Germinal center (tissue), 1 donor: ENCODE measurements at regions not wholly inside any gene's neighbourhood (a gene's known extent, or its start where the extent isn't known, plus 50 kb on each side); places are given as distances from the start of the nearest gene placed in this dataset.
"Not testable (repeated sequence)": the region's sequence is repeated elsewhere in the genome, so short reads cannot be mapped to it uniquely, and the experiment has no call there.

Experiments
- DNase-seq: peaks from one replicate; pipeline ENCODE4 v3.0.0; 2012; ENCODE audit warnings: mixed read lengths, low spot score

GRCh38 chr17:20633268-20634059, 53.9 kb downstream of the CDRT15L2 start:
- DNase-seq, result not testable (repeated sequence)

DNA sequence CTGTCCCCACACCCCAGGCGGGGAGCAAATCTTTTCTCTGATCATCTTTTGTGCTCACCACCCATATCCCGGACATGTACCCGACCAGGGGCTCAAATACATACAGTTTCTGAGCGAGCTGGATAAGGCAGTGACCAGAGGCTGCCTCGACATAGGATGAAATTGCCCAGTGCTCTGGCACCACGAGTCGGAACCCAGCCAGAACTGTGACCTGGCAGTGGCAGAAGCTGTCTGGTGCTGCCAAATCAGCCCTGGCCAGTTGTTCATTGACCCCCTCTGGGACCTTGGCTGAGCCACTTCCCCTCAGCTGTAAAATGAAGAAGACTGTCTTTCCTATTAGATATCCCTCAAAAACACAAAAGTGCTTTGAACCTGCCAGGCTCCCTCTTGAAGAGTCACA, 60.6 kb downstream of the CDRT15L2 start:
- DNase-seq, result not testable (repeated sequence)

DNA sequence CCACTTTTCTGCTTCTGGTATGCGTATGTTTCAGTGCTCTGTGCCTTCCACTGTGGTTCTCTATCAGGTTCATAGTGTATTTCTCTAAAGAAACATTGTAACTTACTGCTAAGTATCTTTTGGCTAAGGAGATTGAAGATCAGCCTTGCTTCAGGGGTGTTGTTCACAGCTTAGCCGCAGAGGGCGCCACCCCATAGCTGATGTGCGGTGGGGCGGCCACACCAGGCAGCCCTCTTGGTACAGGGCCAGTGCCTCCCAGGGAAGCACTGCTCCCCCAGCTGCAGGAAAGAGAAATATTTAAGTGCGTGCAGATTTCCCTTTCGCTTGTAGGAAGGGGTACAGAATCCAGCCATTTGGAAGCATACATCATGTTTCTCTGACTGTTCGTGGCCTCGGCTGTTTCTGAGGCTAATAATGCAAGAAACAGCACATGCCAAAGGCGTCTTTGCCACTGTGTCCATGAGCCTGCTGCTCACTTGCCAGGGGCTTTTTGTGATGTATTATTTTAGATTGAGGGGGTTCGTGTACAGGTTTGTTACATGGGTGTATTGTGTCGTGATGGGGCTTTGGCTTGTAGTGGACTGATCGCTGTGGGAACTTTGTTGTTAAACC, 67.2 kb downstream of the CDRT15L2 start:
- not testable (repeated sequence) for DNase-seq

DNA sequence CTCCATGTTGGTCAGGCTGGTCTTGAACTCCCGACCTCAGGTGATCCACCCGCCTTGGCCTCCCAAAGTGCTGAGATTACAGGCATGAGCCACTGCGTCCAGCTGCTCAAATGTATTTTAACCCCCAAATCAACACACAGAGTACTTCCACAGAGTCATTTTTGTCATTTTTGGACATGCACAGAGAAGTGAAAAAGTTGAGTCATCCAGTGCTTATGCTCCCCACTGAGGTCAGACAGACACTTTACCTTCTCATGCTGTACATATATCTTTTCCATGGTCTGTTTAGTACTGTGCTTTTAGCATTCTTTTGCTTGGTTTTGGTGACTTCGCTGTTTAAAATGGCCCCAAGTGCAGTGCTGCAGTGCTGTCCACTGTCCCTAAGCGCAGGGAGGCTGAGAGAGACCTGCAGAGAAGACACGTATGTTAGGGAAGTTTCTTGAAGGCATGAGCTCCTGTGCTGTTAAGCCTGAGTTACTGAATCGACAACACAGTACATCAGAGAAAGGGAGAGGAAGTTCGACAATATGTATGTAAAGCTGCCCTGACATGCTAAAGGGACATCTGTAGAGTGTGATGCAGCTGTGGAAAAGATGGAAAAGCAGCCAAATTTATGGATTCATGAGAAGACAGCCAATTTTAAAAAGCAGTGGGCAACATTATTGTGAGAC, 69.7 kb downstream of the CDRT15L2 start:
- not testable (repeated sequence) for DNase-seq

DNA sequence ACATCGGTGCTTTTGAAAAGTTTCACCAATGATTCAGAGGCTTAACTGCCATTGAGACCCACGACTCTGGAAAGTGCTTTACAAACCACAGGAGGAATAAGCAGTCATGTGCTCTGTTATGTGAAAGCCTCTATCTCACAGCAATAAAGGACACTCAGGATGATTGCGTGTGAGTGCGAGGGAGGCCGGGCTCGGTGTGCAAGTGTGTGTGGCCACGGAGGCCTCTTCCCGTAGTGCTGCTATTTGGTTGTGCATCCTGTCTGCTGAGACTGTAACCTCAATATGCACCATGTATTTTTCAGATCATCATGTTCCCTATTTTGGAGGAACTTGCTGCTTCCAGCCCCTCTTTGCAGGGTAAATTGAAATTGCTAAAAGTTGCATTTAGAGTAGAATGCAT, 71.5 kb downstream of the CDRT15L2 start:
- not testable (repeated sequence) for DNase-seq

DNA sequence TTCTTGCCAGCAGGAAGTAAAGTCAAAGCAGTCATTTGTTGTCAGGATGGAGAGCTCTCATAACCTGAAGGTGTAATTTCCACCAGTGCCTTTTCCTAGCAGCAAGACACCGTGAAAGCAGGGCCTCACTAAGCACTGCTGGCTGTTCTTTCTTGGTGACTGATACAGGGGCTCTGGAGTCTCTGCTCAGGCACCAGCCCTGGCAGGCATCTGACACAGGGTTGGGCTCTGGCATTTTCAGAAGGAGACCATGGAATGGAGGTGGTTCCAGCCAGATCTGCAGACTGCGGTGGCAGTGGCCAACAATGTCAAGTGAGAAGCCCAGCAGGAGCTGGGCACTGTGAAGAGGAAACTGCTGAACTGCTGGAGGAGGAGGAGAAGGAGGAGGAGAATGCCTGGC, 72.2 kb downstream of the CDRT15L2 start:
- not testable (repeated sequence) for DNase-seq

- DNase-seq, result not testable (repeated sequence)
These were observed 73.9 kb downstream of the CDRT15L2 start for GRCh38 chr17:20653391-20653790.

GRCh38 chr17:20654114-20654513, 74.6 kb downstream of the CDRT15L2 start:
- not testable (repeated sequence) for DNase-seq

GRCh38 chr17:20654575-20654974, 75.1 kb downstream of the CDRT15L2 start:
- not testable (repeated sequence) for DNase-seq

DNA sequence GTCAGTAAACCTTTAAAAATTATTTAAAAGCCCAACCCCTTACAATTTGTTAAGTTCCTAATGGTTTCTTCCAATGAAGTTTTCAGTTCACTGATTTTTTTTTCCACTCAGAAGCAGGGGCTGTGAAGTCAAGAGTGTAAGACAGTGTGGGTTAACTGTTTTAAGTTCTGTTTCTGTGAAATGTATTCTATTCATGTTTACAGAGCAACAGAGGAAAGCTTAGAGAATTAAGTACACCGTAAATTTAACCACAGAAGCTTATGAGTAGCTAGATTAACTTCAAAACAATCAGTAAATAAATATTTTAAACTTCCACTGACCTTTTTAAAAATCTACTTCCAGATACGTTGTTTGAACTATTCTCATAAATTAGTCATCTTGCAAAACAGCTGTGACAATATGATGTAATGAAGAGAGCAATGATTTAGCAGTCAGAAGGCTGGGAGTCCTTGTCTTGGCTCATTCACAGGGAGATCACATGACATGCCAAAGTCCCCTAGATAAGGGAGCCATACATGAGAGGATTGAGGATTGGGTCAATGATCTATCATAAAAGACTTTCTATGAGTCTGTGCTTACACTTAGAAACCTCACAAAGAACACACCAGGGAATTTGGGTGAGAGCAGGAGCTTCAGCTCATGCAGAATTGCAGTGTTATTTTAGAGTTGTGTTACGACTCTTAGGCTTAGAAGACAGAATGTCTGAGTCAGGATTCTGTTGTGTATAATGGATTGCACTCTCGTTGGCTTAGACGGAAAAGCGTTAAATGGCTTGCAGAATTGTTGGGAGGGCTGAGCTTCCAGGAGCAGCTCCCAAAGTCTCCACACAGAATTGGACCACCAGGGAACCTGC, 85.8 kb downstream of the CDRT15L2 start:
- not testable (repeated sequence) for DNase-seq

DNA sequence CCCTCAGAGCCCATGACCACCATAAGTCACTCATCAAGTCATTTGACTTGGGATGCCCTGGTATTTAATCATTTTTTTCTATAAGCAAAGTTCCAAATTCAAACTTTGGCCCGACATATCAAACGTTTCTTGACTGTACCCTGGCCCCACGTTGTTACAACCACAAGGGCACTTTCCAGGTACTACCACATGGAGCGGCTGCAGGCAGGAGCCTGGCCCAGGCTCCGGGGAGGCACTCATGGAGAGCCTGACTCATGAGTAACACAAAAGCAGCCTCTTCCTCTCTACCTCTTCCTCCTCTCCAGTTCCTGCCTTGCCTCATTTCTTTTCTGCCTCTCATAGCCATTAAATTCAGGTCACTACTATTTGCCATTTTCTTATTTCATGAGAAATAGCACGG, 87.2 kb downstream of the CDRT15L2 start:
- not testable (repeated sequence) for DNase-seq

DNA sequence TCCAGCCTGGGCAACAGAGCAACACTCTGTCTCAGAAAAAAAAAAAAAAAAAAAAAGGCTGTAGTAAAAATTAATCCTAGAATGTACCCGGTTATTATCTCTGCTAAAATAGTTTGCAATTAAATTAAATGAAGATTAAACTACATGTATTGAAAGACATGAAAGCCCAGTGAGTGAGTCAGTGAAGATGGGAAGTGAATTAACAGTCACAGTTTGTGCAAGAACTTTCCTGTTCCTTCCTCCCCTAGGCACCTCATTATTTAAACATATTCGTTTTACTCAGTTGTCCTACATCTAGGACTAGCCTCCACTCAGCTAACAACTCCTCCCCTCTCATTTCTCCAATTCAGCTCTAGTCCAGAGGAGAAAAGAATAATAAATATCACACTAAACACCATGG, 88.2 kb downstream of the CDRT15L2 start:
- DNase-seq, result not testable (repeated sequence)

DNA sequence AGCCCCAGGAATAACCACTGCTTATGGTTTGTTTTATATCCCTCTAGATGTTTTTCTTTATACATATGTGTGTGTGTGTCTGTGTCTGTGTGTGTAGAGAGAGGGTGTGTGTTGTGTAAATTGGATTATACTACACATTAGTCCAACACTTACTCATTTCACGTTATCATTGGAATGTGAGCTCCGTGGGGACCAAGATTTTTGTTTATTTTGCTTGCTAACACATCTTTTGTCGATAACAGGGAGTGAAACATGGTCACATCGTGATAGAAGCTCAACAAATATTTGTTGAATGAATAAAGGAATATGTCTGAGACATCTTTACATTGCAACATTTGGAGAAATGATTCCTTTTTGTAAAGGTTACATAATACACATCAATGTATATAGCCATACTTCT, 88.8 kb downstream of the CDRT15L2 start:
- DNase-seq, result not testable (repeated sequence)

DNA sequence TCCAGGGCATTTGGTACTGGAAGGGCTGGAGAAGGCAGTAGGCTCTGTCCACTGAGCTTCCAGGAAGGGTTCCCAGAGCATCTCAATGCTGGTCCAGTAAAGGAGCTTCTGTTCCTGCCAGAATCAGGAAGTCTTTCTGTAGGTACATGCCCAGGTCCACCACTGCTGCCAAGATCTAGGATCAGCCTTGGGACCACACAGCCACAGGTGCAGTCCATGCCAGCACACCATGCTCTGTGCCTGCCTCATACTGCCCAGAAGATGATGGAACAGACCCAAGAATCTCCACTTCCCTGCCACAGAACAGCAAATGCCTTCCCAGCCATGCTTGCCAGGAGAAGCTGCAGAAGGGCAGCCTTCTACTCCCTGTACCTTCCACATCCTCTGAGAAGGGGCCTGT, 89.3 kb downstream of the CDRT15L2 start:
- not testable (repeated sequence) for DNase-seq

DNA sequence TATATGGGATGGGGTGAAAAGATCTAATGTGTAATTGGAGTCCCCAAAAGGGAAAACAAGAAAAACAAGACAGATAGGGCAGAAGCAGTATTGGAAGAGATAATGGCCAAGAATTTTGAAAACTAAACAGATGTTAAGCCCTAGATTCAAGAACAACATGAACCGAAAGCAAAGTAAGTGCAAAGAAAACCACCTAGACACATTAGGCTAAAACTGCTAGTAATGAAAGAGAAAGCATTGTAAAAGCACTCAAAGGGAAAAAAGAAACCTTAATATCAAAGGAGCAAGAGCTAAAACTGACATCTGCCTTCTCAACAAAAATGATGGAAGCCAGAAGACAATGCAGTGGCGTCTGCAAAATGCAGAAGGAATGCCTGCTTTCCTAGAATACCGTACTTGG, 91.0 kb downstream of the CDRT15L2 start:
- not testable (repeated sequence) for DNase-seq

- not testable (repeated sequence) for DNase-seq
These were observed 94.8 kb downstream of the CDRT15L2 start for GRCh38 chr17:20674374-20674773.

GRCh38 chr17:20675707-20676106, 96.2 kb downstream of the CDRT15L2 start:
- not testable (repeated sequence) for DNase-seq

DNA sequence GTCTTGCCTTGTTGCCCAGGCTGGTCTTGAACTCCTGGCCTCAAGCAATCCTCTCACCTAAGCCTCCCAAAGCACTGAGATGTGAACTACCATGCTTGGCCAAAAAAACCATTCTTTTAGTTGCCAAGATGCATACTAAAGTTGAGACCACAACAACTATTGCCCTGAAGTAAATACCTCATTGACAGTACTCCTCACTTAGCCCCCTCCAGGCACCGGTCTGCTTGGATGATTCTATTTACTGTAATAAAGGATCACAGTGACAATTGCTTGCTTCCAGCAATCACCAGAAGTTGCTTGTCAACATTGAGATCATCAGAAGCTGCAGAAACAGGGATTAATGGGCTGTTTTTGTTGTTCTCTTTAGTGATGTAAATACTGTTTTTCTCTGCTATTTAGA, 97.1 kb downstream of the CDRT15L2 start:
- not testable (repeated sequence) for DNase-seq

DNA sequence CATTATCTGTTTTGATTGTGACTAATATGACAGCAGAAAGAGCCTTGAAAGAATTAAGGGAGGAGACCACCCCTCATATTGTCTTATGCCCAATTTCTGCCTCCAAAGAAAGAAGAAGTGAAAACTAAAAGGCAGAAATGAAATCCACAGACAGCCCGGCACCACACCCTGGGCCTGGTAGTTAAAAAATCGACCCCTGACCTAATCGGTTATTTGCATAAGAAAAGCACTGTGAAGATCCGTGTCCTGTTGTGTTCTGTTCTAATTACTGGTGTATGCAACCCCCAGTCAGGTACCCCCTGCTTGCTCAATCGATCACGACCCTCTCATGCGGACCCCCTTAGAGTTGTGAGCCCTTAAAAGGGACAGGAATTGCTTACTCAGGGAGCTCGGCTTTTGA, 97.9 kb downstream of the CDRT15L2 start:
- DNase-seq, result not testable (repeated sequence)

GRCh38 chr17:20678424-20678823, 98.9 kb downstream of the CDRT15L2 start:
- DNase-seq, result not testable (repeated sequence)

DNA sequence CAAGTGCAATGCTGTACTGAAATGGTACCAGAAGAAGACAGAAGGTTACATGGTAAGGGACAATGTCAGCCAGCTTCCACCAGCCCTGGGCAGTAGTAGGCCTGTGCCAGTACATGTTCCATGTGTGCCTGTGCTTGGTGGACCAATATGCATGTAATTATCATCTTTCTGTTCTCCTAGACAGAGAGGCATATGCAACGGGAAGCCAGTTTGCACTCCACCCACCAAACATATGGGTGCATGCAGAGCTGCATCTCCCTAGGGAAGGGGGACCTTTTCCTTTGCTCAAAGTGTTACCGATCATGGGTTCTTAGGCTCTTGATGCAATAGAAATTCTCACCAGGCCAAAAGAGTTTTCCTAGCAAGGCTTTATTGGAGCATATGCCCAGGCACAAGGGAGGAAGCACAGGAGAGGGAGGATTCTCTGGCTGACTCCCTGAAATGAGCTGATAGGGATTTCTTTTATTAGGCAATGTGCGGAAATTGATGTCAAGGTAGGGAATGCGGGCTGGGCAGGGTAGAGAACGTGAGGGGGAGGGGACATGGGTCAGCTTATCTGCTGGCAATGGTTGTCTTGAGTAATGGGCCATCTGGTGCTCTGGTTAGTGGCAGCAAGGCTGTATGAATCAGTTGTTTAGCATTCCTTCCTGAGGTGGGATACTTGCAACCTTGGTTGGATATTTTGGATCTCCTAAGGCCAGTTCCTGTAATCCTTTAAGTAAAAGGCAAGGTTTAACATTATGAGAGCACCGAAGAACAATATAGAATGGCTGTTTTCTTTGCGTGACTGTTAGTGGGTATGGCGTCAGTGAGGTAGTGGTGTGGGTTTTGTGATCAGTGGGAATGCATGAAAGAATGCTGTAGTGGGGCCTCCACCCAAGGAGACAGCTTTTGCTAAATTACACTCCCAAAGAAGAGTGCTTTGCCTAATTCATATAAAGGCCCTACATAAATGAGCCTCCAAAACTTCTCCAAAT, 102.5 kb downstream of the CDRT15L2 start:
- DNase-seq, result not testable (repeated sequence)
